Activated T-cell treated with anti-CD3 and anti-CD28 coated beads, Interleukin-2, amount 50 U/mL, for 24 hours (primary cell): ENCODE measurements at regions not wholly inside any gene's neighbourhood (a gene's known extent, or its start where the extent isn't known, plus 50 kb on each side); places are given as distances from the start of the nearest gene placed in this dataset.

Source experiments
- DNase-seq: peaks from one replicate; pipeline ENCODE4 v3.0.0-alpha.2; 2020
- H3K27ac Mint-ChIP-seq: 2 replicates; pipeline ENCODE4 v1.8.0; 2020; ENCODE audit warnings: mild to moderate bottlenecking, mixed read lengths
- H3K27me3 Mint-ChIP-seq: 2 replicates; pipeline ENCODE4 v1.8.0; 2020; ENCODE audit warnings: mixed read lengths
- H3K36me3 Mint-ChIP-seq: 2 replicates; pipeline ENCODE4 v1.8.0; 2020; ENCODE audit warnings: low read depth, mixed read lengths
- H3K4me1 Mint-ChIP-seq: 2 replicates; pipeline ENCODE4 v1.8.0; 2020; ENCODE audit warnings: low read depth, mixed read lengths
- H3K4me3 Mint-ChIP-seq: 2 replicates; pipeline ENCODE4 v1.8.0; 2020; ENCODE audit warnings: mild to moderate bottlenecking, moderate library complexity, mixed read lengths
- H3K9me3 Mint-ChIP-seq: 2 replicates; pipeline ENCODE4 v1.8.0; 2020; ENCODE audit warnings: mixed read lengths

DNA sequence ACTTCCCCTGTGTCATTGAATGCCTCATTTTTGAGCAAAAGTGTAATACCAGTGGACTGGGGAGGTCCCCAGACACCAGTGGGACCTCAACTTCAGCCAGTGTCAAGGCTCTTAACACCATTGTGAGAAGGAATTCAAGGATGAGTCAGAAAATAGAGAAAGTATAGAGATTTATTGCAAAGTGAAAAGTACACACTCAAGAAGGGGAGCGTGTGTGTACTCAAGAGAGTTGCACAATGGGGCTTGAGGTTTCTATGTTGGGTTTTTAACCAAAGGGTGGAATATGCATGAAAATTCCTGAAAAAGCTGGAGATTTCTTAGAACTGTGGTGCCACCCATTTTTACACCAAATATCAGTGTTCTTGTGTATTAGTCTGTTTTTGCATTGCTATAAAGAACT lies 81.9 kb downstream of the ADCYAP1 start:
- H3K4me3 Mint-ChIP-seq: no peak overlapping the region
- DNase-seq: no peak
- H3K27ac Mint-ChIP-seq: no peak overlapping the region
- H3K27me3 Mint-ChIP-seq: no peaks in the 10 kb centered on the region
- H3K4me1 Mint-ChIP-seq: no peaks in the 10 kb centered on the region
- no peaks in the 10 kb centered on the region for H3K36me3 Mint-ChIP-seq
- no peaks in the 10 kb centered on the region for H3K9me3 Mint-ChIP-seq

DNA sequence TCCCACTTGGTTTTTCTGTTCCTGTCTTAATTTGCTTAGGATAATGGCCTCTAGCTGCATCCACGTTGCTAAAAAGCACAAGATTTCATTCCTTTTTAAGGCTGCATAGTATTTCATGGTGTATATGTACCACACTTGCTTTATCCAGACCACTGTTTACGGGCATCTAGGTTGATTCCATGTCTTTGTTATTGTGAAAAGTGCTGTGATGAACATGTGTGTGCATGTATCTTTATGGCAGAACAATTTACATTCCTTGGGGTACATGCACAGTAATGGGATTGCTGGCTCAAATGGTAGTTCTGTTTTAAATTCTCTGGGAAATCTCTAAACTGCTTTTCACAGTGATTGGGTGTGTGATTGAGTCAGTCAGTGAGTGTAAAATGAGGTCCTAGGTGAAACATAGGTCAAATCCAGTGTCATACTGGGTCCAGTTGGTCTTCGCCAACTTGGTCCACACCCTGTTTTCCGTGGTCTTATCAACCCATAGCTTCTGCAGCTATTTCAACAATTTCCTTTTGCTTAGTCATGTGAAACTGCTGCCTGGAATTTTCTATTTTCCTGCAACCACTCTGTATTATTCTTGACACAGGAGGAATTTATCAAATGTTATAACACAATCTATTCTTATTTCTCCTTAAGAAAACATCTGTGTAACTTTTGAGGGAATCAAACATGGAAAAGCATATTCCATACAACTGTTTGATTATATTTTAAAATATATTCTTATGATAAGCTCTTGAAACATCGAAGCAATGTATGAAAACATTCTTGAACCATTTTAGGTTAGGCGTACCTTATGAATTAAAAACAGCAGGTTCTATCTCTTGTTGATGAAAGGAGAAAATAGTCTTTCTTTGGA lies 82.9 kb downstream of the ADCYAP1 start:
- H3K27me3 Mint-ChIP-seq: no peaks in the 10 kb centered on the region
- H3K36me3 Mint-ChIP-seq: no peaks in the 10 kb centered on the region
- no peaks in the 10 kb centered on the region for H3K9me3 Mint-ChIP-seq
- DNase-seq: no peak
- no peak overlapping the region for H3K27ac Mint-ChIP-seq
- H3K4me1 Mint-ChIP-seq: no peaks in the 10 kb centered on the region
- H3K4me3 Mint-ChIP-seq: no peak overlapping the region

DNA sequence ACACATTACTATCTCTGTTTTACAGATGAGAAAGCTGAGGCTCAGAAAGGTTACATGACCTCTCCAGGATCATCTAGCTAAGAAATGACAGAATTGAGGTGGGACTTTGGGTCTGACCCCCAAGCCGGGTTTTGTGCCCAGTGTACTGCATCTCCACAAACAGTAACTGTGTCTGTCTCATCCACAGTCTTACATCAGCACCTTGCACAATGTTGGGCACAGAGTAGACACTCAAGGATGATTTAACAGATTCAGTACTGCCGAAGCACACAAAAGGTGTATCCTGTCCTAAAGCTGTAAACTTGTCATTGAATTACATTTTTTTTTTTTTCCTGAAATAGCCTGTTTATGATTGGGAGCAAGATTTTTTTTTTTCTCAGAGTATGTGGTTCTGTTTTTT lies 84.8 kb downstream of the ADCYAP1 start:
- Mint-ChIP-seq H3K4me1 (no peaks in the 10 kb centered on the region), H3K27ac (no peak overlapping the region), H3K27me3 (no peaks in the 10 kb centered on the region), H3K36me3 (no peaks in the 10 kb centered on the region), H3K9me3 (no peaks in the 10 kb centered on the region), H3K4me3 (no peak overlapping the region)
- DNase-seq: no peak

DNA sequence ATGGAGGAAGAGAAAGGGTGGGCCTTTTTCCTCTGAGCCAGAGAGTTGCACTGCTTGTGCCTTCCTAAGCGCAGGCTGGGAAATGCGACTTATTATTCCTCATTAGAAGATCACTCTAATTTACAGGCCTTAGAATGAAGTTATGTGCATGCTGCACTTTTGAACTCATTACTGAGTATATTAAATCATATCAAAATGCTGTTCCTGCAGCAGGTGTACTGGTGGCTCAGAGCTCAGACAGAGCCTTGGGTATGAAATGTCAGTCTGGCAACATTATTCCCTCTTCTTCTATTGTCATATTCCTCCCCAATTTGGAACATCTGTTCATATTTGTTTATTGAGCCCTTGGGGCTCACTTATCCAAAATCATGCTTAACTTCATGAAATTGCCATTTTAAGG lies 85.5 kb downstream of the ADCYAP1 start:
- no peak overlapping the region for H3K27ac Mint-ChIP-seq
- no peak overlapping the region for H3K4me3 Mint-ChIP-seq
- no peaks in the 10 kb centered on the region for H3K9me3 Mint-ChIP-seq

DNA sequence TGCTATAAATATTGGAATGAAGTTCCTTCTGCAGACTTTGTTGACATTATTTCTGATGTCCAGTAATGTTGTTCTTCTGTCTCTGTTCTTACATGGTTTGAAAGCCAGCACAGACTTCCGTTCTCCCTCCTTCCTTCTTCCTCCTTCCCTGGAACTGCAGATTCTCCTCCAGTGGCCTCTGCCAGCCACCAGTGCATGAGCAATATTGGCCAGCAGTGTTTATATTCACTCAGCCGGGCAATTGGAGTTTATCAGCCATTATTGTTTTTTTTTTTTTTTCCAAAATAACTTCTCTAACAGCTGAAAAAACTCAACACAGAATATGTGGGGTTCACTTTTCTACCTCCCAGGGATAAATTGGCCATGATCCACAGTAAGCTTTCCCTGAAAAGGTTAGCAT lies 86.8 kb downstream of the ADCYAP1 start:
- Mint-ChIP-seq H3K4me1 (no peaks in the 10 kb centered on the region), H3K4me3 (no peak overlapping the region), H3K27ac (no peak overlapping the region), H3K27me3 (no peaks in the 10 kb centered on the region), H3K36me3 (no peaks in the 10 kb centered on the region), H3K9me3 (no peaks in the 10 kb centered on the region)
- DNase-seq: no peak

More for the DNA sequence above, 85.5 kb downstream of the ADCYAP1 start:
- H3K27me3 Mint-ChIP-seq: no peaks in the 10 kb centered on the region
- H3K36me3 Mint-ChIP-seq: no peaks in the 10 kb centered on the region
- DNase-seq: no peak
- no peaks in the 10 kb centered on the region for H3K4me1 Mint-ChIP-seq

DNA sequence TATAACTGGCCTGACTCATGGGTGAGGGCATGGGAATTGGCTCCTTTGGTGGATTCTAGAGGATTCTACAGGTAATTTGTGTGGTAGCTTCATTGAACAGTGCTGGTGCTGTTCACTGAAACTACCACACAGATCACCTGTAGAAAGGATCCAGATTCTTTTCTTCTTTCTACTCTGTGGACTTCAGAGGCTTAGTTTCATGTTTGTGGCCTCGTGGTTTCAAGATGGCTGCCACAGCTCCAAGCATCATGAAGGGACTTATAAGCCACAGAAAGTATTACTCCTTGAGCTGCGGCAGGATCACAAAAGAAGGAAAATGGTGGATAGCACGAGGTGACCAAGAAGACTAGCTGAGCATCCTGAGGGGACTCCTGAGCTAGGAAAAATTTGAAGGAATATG lies 88.9 kb downstream of the ADCYAP1 start:
- H3K9me3 Mint-ChIP-seq: no peaks in the 10 kb centered on the region
- H3K36me3 Mint-ChIP-seq: no peaks in the 10 kb centered on the region
- no peaks in the 10 kb centered on the region for H3K4me1 Mint-ChIP-seq
- no peak for DNase-seq
- no peak overlapping the region for H3K27ac Mint-ChIP-seq
- H3K27me3 Mint-ChIP-seq: no peaks in the 10 kb centered on the region
- no peak overlapping the region for H3K4me3 Mint-ChIP-seq

DNA sequence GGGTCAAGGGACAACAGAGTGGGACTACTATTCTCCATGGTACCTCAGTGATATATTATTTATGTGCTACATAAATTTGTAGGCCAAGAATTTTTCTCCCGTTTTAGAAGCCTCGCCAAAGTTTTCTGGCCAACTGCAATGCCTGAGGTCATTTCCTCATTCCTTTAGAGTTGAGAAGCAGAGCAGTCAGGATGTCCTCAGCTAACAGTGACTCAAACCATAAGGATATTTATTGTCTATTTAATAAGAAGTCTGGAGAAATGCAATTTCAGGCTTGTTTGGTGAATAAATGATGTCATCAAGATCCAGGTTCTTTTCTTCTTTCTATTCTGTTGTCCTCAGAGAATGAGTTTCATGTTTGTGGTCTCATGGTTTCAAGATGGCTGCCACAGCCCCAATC lies 91.0 kb downstream of the ADCYAP1 start:
- H3K27me3 Mint-ChIP-seq: no peaks in the 10 kb centered on the region
- H3K36me3 Mint-ChIP-seq: no peaks in the 10 kb centered on the region
- no peaks in the 10 kb centered on the region for H3K4me1 Mint-ChIP-seq
- no peaks in the 10 kb centered on the region for H3K9me3 Mint-ChIP-seq
- no peak for DNase-seq
- H3K4me3 Mint-ChIP-seq: no peak overlapping the region
- no peak overlapping the region for H3K27ac Mint-ChIP-seq

DNA sequence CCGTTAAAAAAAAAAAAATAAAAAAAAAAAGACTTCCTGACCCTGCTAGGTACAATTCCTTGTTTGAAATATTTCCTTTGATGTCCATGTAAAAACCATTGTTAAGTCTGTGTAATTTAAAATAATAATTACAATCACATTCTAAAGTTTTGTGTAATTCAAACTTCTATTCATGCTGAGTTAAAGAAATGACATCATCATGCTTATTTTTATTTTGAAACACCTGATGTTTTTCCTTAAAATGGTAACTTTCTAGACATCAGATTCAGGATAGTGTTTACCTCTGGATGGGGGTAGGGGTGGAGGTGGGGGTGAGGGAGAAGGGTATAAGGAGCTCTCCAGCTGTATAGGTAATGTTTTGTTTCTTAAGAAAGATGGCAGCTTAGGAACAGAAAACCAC lies 92.8 kb downstream of the ADCYAP1 start:
- DNase-seq: no peak
- H3K27me3 Mint-ChIP-seq: no peaks in the 10 kb centered on the region
- H3K36me3 Mint-ChIP-seq: no peaks in the 10 kb centered on the region
- no peak overlapping the region for H3K4me3 Mint-ChIP-seq
- H3K27ac Mint-ChIP-seq: no peak overlapping the region
- H3K4me1 Mint-ChIP-seq: no peaks in the 10 kb centered on the region
- no peaks in the 10 kb centered on the region for H3K9me3 Mint-ChIP-seq

DNA sequence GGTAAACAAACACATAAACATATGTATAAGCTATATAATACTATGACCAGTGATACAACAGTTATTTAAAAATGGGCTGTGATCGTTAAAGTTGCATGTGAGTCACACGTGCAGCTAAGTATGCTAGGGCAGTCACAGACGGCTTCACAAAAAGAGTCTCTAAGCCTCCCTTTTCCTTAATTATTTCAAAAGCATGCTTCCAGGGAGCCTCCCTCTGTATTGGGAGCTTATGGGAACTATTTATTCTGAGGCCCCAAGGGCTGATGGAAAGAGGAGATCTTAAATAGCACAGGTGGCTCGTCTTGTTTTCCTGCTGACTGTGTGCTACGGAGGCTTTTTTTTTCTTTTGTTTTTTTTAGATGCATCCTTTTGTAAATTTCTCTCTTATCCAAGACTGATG lies 94.3 kb downstream of the ADCYAP1 start:
- Mint-ChIP-seq H3K36me3 (no peaks in the 10 kb centered on the region), H3K27me3 (no peaks in the 10 kb centered on the region), H3K27ac (no peak overlapping the region), H3K4me3 (no peak overlapping the region), H3K9me3 (peaks cover 2% of the 10 kb centered on the region), H3K4me1 (no peaks in the 10 kb centered on the region)
- DNase-seq: no peak

DNA sequence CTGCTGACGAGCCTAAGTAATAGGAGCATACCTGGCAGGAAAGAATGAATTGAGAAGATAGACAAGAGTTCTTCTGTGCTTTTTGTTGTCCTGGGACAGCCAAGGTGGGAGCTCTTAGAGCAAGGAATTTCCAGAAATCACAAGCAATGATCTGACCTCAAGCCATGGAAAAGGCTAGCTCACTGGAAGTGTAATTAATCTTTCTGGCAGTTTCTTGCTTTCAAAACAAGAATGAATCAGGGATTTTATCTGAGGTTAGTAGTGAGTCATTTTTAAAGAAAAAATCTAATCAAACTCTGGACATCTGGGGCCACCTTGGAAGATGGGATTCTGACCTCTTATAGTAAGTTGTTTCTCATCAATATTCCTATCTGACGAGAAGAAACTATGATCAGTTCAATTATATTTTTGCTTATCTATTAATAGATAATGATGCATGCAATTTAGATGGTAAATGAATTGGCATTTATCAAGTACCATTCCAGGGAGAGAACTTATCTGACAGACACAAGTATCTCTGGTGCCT lies 98.0 kb downstream of the ADCYAP1 start:
- H3K27ac Mint-ChIP-seq: no peak overlapping the region
- H3K4me3 Mint-ChIP-seq: no peak overlapping the region
- no peaks in the 10 kb centered on the region for H3K36me3 Mint-ChIP-seq
- H3K27me3 Mint-ChIP-seq: no peaks in the 10 kb centered on the region
- no peaks in the 10 kb centered on the region for H3K4me1 Mint-ChIP-seq
- peaks cover 7% of the 10 kb centered on the region for H3K9me3 Mint-ChIP-seq
- no peak for DNase-seq

DNA sequence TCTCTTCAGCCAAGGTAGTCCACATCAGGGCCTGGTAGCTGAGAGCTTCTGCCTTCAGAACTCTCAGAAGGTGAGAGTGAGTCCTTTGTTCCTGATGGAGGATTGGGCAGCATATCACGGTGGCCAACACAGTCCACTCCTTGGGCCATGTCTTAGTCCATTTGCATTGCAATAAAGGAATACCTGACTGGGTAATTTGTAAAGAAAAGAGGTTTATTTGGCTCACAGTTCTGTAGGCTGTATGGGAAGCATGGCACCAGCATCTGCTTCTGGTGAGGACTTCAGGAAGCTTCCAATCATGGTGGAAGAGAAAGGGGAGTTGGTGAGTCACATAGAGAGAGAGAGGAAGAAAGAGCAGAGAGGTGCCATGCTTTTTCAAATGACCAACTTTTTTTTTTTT lies 98.8 kb downstream of the ADCYAP1 start:
- Mint-ChIP-seq H3K27ac (no peak overlapping the region), H3K4me3 (no peak overlapping the region), H3K4me1 (no peaks in the 10 kb centered on the region), H3K36me3 (no peaks in the 10 kb centered on the region), H3K9me3 (peaks cover 7% of the 10 kb centered on the region), H3K27me3 (no peaks in the 10 kb centered on the region)
- no peak for DNase-seq

DNA sequence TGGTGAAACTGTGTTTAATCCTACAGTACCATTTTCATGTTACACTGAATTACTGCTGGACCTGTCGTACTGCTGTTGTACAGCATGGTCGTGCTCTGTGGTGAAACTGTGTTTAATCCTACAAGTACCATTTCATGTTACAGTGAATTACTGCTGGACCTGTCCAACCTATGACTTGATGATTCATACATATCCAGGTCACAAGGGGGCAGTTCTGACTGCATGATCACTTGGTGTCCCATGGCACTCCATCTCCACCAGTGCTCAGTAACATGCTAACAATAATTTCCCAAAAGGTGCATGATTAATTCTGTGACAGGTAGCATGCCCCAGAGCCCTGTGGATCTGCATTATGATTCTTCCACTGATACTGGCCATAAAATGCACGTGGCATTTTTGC lies 101.6 kb downstream of the ADCYAP1 start:
- Mint-ChIP-seq H3K27ac (no peak overlapping the region), H3K4me3 (no peak overlapping the region), H3K36me3 (no peaks in the 10 kb centered on the region), H3K27me3 (no peaks in the 10 kb centered on the region), H3K4me1 (no peaks in the 10 kb centered on the region), H3K9me3 (peaks cover 7% of the 10 kb centered on the region)
- DNase-seq: no peak

DNA sequence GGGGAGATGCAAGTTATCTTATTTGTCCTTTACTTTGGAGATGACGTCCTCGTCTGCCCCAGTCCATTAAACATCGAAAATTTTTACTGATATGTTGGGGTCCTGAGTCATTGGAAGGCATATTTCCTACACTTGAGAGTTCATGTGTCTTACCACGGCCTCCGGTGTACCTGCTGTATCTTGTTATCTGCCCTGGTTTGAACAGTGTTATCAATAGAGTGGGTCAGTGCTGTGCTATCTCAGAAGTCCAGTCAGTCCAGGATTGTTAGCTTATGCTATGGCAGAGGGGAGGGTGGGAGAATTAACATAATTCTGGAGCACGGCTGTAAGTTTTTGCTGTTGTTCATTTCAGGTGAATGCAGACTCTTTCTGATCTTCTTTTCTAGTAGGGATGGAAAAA lies 102.3 kb downstream of the ADCYAP1 start:
- no peak overlapping the region for H3K4me3 Mint-ChIP-seq
- DNase-seq: no peak
- no peaks in the 10 kb centered on the region for H3K36me3 Mint-ChIP-seq
- no peaks in the 10 kb centered on the region for H3K4me1 Mint-ChIP-seq
- peaks cover 7% of the 10 kb centered on the region for H3K9me3 Mint-ChIP-seq
- no peak overlapping the region for H3K27ac Mint-ChIP-seq
- no peaks in the 10 kb centered on the region for H3K27me3 Mint-ChIP-seq

DNA sequence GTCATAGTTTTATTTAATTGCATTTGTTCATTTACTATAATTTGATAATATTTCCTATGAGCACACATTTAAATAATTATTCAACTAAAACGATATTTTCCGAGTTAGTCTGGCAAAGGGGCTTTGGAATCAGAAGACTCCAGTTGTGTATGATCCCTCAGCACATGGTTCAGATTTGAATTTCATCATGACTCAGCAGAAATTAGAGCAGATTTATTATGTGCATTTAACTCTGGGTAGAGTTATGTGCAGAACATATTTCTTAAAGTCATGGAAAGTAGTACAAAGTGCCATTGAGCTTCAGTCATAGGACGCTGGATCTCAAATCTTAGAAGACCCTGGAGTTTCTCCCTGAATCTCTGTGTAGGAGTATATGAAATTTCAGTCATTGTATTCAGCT lies 106.7 kb downstream of the ADCYAP1 start:
- Mint-ChIP-seq H3K27ac (no peak overlapping the region), H3K27me3 (no peaks in the 10 kb centered on the region), H3K9me3 (no peaks in the 10 kb centered on the region), H3K4me1 (no peaks in the 10 kb centered on the region), H3K36me3 (no peaks in the 10 kb centered on the region), H3K4me3 (no peak overlapping the region)
- DNase-seq: no peak

DNA sequence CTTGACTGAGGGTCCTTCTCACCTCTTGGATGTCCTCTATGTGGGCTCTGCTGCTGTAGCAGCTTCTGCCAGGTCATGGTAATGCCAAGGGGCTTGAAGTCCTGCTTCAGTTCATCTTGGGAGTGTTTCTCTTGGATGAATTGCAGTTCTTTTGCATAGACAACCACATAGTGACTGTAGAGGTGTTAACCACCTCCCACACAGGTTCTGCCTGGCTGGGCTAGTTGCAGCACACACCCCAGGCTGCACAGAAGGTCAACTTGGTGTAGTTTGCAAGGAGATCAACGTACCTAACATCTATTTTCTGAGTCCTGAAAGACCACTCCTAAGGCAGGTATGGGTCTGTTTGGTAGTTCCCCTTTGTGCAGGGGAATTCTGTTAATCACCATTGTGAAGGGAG lies 108.1 kb downstream of the ADCYAP1 start:
- Mint-ChIP-seq H3K27ac (no peak overlapping the region), H3K4me3 (no peak overlapping the region), H3K27me3 (no peaks in the 10 kb centered on the region), H3K4me1 (no peaks in the 10 kb centered on the region), H3K9me3 (no peaks in the 10 kb centered on the region), H3K36me3 (no peaks in the 10 kb centered on the region)
- no peak for DNase-seq

DNA sequence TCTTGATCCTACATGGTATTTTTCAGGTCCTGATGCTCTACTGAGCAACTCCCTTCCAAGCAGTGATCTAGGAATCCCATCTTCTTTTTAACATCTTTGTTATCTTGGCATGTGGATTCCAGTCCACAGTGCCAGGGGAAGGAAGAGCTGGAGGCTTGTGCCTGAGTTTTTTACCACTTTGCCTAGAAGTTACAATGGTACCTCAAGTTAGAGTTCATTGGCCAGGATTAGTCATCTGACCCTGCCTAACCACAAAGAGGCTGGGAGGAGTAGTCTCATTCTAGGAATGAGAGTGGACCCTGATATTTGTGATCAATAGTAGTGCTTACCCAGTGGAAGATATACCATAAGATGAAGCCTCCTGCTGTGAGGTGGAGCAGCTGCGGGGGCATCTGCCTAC lies 109.3 kb downstream of the ADCYAP1 start:
- Mint-ChIP-seq H3K9me3 (no peaks in the 10 kb centered on the region), H3K27ac (no peak overlapping the region), H3K4me1 (no peaks in the 10 kb centered on the region), H3K36me3 (no peaks in the 10 kb centered on the region), H3K4me3 (no peak overlapping the region), H3K27me3 (no peaks in the 10 kb centered on the region)
- DNase-seq: no peak
